GM19463 (cell line): ENCODE measurements at regions not wholly inside any gene's neighbourhood (a gene's known extent, or its start where the extent isn't known, plus 50 kb on each side); places are given as distances from the start of the nearest gene placed in this dataset.
A peak's percentile ranks its signal among the peaks of the same experiment; 100 is the strongest.

Experiments used
- ATAC-seq: cut with Tn5 transposase; IDR thresholded peaks from one replicate; pipeline ENCODE4 v1.9.1; 2021; ENCODE audit warnings: mild to moderate bottlenecking, moderate library complexity; ENCODE audit not compliant: unreplicated experiment

- no peak for ATAC-seq
Observed at GRCh38 chr14:34247605-34248004, 214.4 kb downstream of the SPTSSA start.

DNA sequence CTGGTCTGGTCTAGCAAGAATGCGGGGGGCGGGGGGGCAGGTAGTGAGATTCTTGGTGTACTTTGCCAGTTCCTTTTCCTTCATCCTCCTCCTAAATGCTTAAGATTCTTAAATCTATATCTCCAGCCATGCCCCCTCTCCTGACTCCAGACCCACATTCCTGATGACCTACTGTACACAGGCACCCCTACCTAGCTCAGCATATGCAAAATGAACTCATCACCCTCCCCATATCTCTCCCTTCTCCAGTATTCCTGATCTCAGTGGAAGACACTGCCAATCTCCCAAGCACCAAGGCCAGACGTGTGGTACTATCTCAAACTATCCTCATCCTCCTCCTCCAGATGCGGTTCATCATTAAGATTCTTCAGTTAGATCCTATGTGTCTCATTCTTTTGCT lies 215.8 kb downstream of the SPTSSA start:
- ATAC-seq, result no peak

DNA sequence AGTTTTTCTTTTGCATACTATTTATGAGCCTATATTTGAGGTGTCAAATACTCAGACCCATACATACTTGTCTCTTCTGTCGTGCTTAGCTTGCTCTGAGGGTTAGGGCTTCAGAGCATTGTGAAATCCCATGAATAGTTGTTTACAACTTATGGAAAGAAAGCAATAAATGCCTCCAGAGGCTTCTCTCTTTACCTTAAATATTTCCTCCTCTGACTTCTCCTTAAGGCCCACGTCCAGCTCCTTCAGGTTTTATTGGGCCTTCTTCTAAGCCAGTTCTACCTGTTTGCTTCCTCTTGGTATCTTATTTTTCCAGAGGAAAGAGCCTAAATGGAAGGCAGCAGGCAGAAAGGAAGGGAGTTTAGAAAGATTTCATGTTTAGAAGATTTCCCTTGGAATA lies 218.6 kb downstream of the SPTSSA start:
- ATAC-seq, result no peak

DNA sequence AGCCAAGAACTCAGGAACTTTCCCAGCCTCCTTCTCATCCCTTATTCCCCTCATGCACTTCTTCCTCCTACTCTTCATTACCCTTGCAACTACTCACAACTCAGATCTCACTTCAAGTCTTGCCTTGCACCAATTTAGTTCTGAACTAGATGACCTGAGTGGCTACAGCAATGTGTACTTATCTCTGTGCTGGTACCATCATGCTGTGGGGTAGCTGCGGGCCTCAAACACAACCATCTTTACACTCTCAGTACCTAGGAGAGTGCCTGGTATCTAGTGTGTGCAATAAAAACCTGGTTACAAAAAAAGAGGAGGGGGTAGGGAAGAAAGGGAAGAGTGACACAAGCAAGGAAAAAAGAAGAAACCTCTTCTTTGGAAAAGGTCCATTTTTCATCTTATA lies 219.0 kb downstream of the SPTSSA start:
- ATAC-seq, result no peak

DNA sequence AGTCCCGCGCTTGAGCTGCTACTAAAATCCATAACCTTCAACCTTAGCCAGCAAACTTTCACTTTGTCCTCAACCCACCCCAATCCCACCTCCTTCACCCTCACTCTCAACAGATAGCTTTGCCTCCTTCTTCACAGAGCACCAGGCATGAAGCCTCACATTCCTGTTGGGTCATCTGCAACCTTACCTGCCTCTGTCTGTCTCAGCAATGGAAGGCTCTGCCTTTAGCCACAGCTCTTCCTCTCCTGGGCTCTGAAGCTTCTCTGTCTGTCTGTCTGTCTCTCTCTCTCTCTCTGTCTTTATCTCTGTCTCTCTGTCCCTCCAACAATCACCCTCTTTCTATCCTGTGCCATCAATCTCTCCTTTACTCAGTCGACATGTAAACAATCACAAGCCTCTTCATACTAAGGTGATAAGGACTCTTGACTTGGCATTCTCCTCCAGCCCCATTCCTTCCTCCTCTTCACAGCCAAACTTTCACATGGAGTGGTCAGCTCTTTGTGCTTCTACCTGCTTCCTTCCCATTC lies 220.8 kb downstream of the SPTSSA start:
- no peak for ATAC-seq

GRCh38 chr14:34238610-34239009 lies 223.4 kb downstream of the SPTSSA start:
- ATAC-seq, result no peak

GRCh38 chr14:34237677-34238076 lies 224.4 kb downstream of the SPTSSA start:
- ATAC-seq, result no peak

DNA sequence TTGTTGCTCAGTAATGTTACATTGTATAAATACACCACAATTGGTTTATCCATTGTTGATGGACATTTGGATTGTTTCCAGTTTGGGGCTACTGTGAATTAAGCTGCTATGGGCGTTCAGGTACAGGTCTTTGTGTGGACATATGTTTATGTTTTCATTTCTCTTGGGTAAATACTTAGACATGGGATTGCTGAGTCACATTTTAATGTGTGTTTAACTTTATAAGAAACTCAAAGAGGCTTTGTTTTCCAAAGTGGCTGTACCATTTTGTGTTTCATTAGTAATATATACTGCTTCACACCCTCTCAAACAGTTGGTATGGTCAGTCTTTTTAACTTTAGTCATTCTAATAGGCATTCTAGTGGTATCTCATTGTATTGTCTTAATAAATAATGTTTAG lies 225.0 kb downstream of the SPTSSA start:
- no peak for ATAC-seq

DNA sequence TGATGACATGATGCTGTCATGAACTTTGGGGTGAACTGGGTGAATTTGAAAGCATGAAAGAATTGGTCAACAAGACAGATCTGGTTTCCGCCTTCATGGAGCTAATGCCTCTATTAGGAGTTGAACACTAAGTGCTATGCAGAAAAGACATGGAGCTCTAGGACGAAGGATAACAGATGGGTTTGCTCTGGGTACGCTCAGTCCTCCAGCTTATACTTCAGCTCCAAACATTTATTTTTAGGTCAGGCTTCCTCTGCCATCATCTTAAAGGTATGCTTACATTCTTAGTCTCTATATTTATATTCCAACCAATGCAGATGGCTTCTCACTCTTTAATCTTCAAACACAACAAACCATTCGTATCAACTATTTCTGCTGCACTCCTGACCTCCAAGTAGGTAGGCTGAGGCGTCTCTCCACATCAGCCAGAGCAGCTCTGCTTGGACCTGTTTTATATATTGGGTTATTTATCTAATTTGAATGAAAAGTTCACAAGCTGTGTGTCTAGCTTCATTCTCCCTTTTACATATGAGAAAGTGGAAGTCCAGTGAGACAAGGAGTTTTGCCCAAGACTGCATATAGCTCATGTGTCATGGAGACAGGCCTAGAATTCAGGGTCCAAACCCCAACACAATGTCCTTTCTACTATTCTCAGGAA lies 226.3 kb downstream of the SPTSSA start:
- no peak for ATAC-seq

DNA sequence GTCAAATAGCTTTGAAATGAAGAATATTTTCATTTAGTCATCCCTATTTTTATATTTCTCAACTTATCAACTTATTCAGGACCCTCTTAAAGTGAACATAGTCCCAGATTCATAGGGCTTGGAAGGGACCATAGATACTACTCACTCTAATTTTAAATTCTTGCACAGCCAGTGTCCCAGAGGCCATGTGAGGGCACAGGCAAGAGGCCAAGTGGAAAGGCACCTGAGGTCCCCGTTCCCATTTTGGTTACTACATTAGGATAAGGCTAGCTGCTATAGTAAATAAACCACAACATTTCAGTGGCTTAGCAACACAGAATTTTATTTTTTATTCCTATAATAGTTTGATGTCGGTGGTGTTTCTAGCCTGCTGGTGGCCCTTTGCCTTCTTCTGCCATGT lies 227.8 kb downstream of the SPTSSA start:
- ATAC-seq, result no peak

DNA sequence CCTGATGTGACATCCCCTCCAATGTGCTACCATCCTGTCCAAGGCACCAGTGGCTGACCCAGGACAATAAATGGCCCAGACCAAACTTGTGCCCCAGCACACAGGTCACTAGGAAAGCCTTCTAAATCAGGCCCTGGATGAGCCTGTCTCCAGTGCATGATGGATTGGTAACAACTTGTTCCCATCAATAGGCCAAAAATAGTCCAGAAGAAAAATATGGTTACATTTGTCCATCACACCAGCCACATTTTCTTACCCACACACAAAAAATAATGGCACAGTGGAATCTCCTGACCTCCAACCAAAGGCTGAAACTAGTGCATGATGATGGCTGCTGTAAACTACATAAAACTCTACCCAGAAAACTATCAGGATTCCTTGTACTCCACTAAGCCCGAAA lies 228.4 kb downstream of the SPTSSA start:
- ATAC-seq, result no peak

DNA sequence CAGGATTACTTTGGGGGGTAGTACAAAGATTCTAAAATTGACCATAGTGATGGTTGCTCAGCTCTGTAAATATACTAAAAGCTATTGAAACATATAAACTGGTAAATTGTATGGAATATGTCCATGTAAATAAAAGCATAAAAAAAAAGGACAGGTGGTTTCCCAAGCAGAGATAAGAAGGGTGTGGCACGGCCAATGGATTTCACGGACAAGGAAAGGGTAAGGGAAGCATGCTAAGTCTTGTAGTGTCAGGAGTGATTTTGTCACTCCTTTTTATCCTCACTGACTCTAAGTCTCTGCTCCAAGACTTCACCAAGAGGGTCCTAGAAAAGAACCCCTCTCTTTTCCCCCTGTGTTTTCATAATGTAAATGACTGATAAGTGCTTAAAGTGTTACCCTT lies 229.2 kb downstream of the SPTSSA start:
- ATAC-seq, result no peak

- ATAC-seq, result no peak
Observed at GRCh38 chr14:34231626-34232025, 230.4 kb downstream of the SPTSSA start.

- no peak for ATAC-seq
Observed at GRCh38 chr14:34229140-34229539, 232.9 kb downstream of the SPTSSA start.

GRCh38 chr14:34228650-34228976 lies 233.4 kb downstream of the SPTSSA start:
- ATAC-seq, result no peak

DNA sequence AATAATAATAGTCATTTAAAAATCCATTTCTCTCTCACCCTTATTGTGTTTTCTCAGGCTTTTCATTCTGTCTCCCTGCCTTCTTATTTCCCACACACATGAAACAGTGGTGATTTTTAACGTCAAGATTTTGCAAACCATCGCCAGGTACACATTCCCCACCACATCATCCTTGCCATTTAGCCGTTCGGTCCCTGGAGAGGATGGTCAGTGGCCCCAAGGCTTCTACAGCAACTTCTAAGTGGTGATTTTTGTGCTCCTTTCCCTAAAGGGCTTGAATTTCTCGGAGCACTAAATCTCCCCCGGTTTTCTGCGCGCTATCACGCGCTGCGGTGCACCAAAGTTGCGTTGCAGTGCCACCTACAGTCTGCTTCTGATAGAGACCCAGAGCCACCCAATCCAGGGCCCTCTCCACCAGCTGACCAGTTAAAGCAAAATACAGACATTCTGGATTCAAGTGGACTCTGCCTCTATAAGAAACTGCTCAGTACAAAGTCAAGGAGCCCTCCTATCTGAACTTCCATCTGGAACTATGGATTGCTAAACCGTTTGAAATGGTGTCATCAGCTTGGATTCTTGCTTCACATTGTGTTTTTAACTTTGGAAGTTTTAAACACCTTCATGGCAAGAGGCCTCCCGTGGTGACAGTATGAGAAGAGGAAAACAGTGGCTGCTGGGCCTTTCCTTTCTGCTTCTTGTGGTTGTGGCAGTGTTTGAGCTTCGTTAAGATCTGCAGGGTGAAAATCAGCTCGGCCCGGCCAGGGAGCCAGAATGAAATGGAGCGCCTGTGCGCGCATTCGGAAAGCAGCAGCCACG lies 234.0 kb downstream of the SPTSSA start:
- ATAC-seq, result peak; percentile 91

- ATAC-seq, result no peak
Observed at GRCh38 chr14:34224221-34224620, 237.8 kb downstream of the SPTSSA start.

GRCh38 chr14:34223373-34224148 lies 238.5 kb downstream of the SPTSSA start:
- no peak for ATAC-seq

- no peak for ATAC-seq
Observed at GRCh38 chr14:34222867-34223266, 239.2 kb downstream of the SPTSSA start.

DNA sequence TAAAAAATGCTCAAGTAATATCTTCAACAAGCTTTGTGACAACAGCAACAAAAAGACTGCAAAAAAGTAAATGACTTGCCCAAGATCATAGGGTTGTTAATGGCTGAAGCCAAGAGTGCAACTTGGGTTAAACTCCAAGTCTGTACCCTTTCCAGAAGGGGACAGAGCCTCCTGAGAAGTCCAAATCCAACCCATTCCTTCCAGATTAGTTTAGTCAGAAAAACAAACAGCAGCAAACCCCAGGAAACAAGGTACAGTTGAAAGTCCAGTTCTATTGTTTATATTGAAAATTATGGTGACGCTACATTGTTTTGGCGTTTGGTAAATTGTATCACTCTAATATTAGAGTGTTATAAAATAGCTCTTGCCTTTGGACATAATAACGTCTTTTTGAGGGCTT lies 239.9 kb downstream of the SPTSSA start:
- no peak for ATAC-seq

DNA sequence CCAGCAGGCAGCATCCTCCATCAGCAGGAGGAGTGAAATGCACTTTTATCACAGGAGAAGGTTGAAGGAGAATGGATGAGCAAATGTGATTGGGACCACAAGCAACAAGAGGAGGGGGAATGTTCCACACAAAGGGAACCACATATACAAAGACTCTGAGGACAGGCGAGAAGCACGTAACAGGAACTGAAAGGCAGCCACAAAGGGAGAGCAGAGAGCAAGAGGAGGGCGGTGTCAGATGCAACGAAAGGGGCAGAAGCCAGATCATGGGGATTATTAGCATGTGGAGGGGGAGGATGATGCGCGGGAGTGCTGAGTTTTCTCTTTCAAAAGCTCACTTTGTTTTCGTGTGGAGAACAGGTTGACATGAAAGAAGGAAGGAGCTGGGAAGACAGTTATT lies 241.1 kb downstream of the SPTSSA start:
- peak; percentile 98 for ATAC-seq

DNA sequence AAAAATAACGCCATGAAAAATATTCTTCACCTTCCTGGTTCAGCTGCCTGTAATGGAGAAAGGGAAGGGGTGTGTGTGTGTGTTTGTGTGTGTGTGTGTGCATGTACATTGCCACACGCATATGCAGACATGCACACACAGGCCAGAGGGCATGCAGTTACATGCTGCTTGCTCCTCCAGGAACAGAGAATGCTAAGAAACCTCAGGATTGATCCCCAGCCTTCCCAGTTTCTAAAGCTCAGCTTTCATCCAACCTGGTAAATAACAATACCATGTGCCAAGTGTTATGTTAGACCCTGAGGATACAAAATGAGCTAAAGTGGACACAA lies 241.7 kb downstream of the SPTSSA start:
- ATAC-seq, result no peak
